ENCODE measurements at regions not wholly inside any gene's neighbourhood (a gene's known extent, or its start where the extent isn't known, plus 50 kb on each side); places are given as distances from the start of the nearest gene placed in this dataset.
A peak's percentile ranks its signal among the peaks of the same experiment; 100 is the strongest.

- DNase-seq (ENCODE audit: low read depth in 3 of 3, low spot score in 2 of 3): no peak
These were observed 122.6 kb upstream of the PLXNC1 start for GRCh38 chr12:94025756-94026155.

- no peak for DNase-seq (ENCODE audit: low read depth in 3 of 3, low spot score in 2 of 3)
These were observed 121.8 kb upstream of the PLXNC1 start for GRCh38 chr12:94026596-94026995.

- DNase-seq (ENCODE audit: low read depth in 3 of 3, low spot score in 2 of 3): no peak
These were observed 120.8 kb upstream of the PLXNC1 start for GRCh38 chr12:94027561-94027960.

GRCh38 chr12:94031763-94032162 lies 116.6 kb upstream of the PLXNC1 start:
- DNase-seq (ENCODE audit: low read depth in 3 of 3, low spot score in 2 of 3): no peak

GRCh38 chr12:94032368-94032767 lies 116.0 kb upstream of the PLXNC1 start:
- no peak for DNase-seq (ENCODE audit: low read depth in 3 of 3, low spot score in 2 of 3)

- DNase-seq (ENCODE audit: low read depth in 3 of 3, low spot score in 2 of 3): no peak
These were observed 115.3 kb upstream of the PLXNC1 start for GRCh38 chr12:94033101-94033500.

- DNase-seq (ENCODE audit: low read depth in 3 of 3, low spot score in 2 of 3): no peak
These were observed 114.6 kb upstream of the PLXNC1 start for GRCh38 chr12:94033784-94034183.

GRCh38 chr12:94037444-94037843 lies 110.9 kb upstream of the PLXNC1 start:
- no peak for DNase-seq (ENCODE audit: low read depth in 3 of 3, low spot score in 2 of 3)

- DNase-seq (ENCODE audit: low read depth in 3 of 3, low spot score in 2 of 3): no peak
These were observed 109.8 kb upstream of the PLXNC1 start for GRCh38 chr12:94038605-94039004.

- no peak for DNase-seq (ENCODE audit: low read depth in 3 of 3, low spot score in 2 of 3)
These were observed 109.1 kb upstream of the PLXNC1 start for GRCh38 chr12:94039199-94039840.

GRCh38 chr12:94039914-94040313 lies 108.5 kb upstream of the PLXNC1 start:
- DNase-seq (ENCODE audit: low read depth in 3 of 3, low spot score in 2 of 3): no peak

GRCh38 chr12:94041850-94042249 lies 106.5 kb upstream of the PLXNC1 start:
- no peak for DNase-seq (ENCODE audit: low read depth in 3 of 3, low spot score in 2 of 3)

GRCh38 chr12:94042321-94042720 lies 106.1 kb upstream of the PLXNC1 start:
- DNase-seq (ENCODE audit: low read depth in 3 of 3, low spot score in 2 of 3): no peak

GRCh38 chr12:94046626-94047410 lies 101.6 kb upstream of the PLXNC1 start:
- DNase-seq (ENCODE audit: low read depth in 3 of 3, low spot score in 2 of 3): no peak

GRCh38 chr12:94047781-94048567 lies 100.4 kb upstream of the PLXNC1 start:
- peak in 1 of 3 donors; percentile 15 for DNase-seq (ENCODE audit: low read depth in 3 of 3, low spot score in 2 of 3)

- DNase-seq (ENCODE audit: low read depth in 3 of 3, low spot score in 2 of 3): no peak
These were observed 99.6 kb upstream of the PLXNC1 start for GRCh38 chr12:94048757-94049156.

GRCh38 chr12:94049718-94050117 lies 98.7 kb upstream of the PLXNC1 start:
- DNase-seq (ENCODE audit: low read depth in 3 of 3, low spot score in 2 of 3): no peak

- no peak for DNase-seq (ENCODE audit: low read depth in 3 of 3, low spot score in 2 of 3)
These were observed 94.7 kb upstream of the PLXNC1 start for GRCh38 chr12:94053676-94054075.

GRCh38 chr12:94055528-94055927 lies 92.8 kb upstream of the PLXNC1 start:
- DNase-seq (ENCODE audit: low read depth in 3 of 3, low spot score in 2 of 3): no peak

- DNase-seq (ENCODE audit: low read depth in 3 of 3, low spot score in 2 of 3): no peak
These were observed 91.8 kb upstream of the PLXNC1 start for GRCh38 chr12:94056419-94057158.
